Endothelial cell of umbilical vein (primary cell): ENCODE measurements at regions not wholly inside any gene's neighbourhood (a gene's known extent, or its start where the extent isn't known, plus 50 kb on each side); places are given as distances from the start of the nearest gene placed in this dataset.

Experiments used
- BruUV-seq: library from RNA; stranded (reverse); fragments of 400-500 nt; replicated peaks from 2 replicates; lab custom pipeline; 2021; lab: Mats Ljungman, UMichigan
- CTCF ChIA-PET: fragments of 300-600, 350-600 bp; sonication (Branson Sonifier 250); formaldehyde crosslinking; loops from one replicate; lab custom pipeline; 2021; ENCODE audit warnings: antibody characterized with exemption, inconsistent platforms; lab: Charles Lee
- POLR2A ChIA-PET: fragments of 300-600, 350-600 bp; sonication (Branson Sonifier 250); formaldehyde crosslinking; loops from one replicate; lab custom pipeline; 2021; ENCODE audit warnings: antibody characterized with exemption, inconsistent platforms; lab: Charles Lee
- DNase-seq: peaks from one replicate; pipeline ENCODE4 v3.0.0-alpha.2; 2011; ENCODE audit warnings: low read depth, low spot score
- FAIRE-seq: peaks from 2 replicates; lab custom pipeline; 2011; peaks lifted over from hg19 to GRCh38; lab: Jason Lieb, UNC
- H2AFZ ChIP-seq: 2 replicates; pipeline ENCODE4 v1.6.0; 2012; ENCODE audit warnings: low read depth, low read length, control low read depth, inconsistent platforms
- H3K27ac ChIP-seq: 2 replicates; pipeline ENCODE4 v1.5.1; 2011; ENCODE audit warnings: low read depth, mild to moderate bottlenecking, control low read depth, low read length, moderate library complexity; ENCODE audit not compliant: insufficient read depth
- H3K27me3 ChIP-seq, 2 experiments: 2 replicates each; pipeline versions ENCODE4 v1.6.0 to v1.6.1; 2011; ENCODE audit warnings: low read length in 2 of 2, mixed read lengths in 1 of 2; ENCODE audit not compliant: control insufficient read depth in 2 of 2, insufficient read depth in 2 of 2
- H3K36me3 ChIP-seq, 2 experiments: 2 replicates in 1 of 2; 3 replicates in 1 of 2; pipeline ENCODE4 v1.5.1; 2011; ENCODE audit warnings: low read length in 2 of 2, mild to moderate bottlenecking in 1 of 2, moderate library complexity in 1 of 2; ENCODE audit not compliant: control insufficient read depth in 2 of 2, insufficient read depth in 2 of 2; ENCODE audit errors: extremely low read depth in 1 of 2
- H3K4me1 ChIP-seq: 3 replicates; pipeline ENCODE4 v1.5.1; 2011; ENCODE audit warnings: mild to moderate bottlenecking, low read length; ENCODE audit not compliant: control insufficient read depth, insufficient read depth; ENCODE audit errors: extremely low read depth
- H3K4me2 ChIP-seq: 2 replicates; pipeline ENCODE4 v1.6.1; 2011; ENCODE audit warnings: low read length, control low read depth, mixed read lengths; ENCODE audit not compliant: insufficient read depth
- H3K4me3 ChIP-seq, 3 experiments: fragments of 200-600 bp in 1 of 3; sonication (generic), shearing (Covaris generic) in 1 of 3; replicated peaks in 1 of 3; 2 replicates each; pipeline ENCODE4 v1.5.1; 2011 to 2016; ENCODE audit warnings: control low read depth in 3 of 3, low read length in 3 of 3, mild to moderate bottlenecking in 2 of 3, inconsistent platforms in 1 of 3, low read depth in 1 of 3, moderate library complexity in 1 of 3; ENCODE audit not compliant: insufficient read depth in 1 of 3
- H3K79me2 ChIP-seq: 2 replicates; pipeline ENCODE4 v1.6.0; 2012; ENCODE audit warnings: low read length, inconsistent platforms; ENCODE audit not compliant: control insufficient read depth, insufficient read depth
- H3K9ac ChIP-seq: replicated peaks from 2 replicates; pipeline ENCODE3; 2011; ENCODE audit warnings: low read length, control low read depth; ENCODE audit not compliant: insufficient read depth; ENCODE audit errors: extremely low read depth
- H3K9me1 ChIP-seq: replicated peaks from 3 replicates; pipeline ENCODE4 v1.6.0; 2011; ENCODE audit warnings: mild to moderate bottlenecking, low read length; ENCODE audit not compliant: control insufficient read depth, insufficient read depth; ENCODE audit errors: extremely low read depth
- H3K9me3 ChIP-seq: replicated peaks from 2 replicates; pipeline ENCODE4 v1.5.1; 2012; ENCODE audit warnings: low read length, inconsistent platforms; ENCODE audit not compliant: control insufficient read depth, insufficient read depth
- H4K20me1 ChIP-seq: replicated peaks from 2 replicates; pipeline ENCODE3; 2011; ENCODE audit warnings: mild to moderate bottlenecking, low read length; ENCODE audit not compliant: control insufficient read depth, insufficient read depth; ENCODE audit errors: extremely low read depth
- CTCF ChIP-seq, 2 donors: IDR thresholded peaks; 1 replicate in 1 of 2; 2 replicates in 1 of 2; pipeline ENCODE4 v1.5.1; 2011; ENCODE audit warnings: low read length in 2 of 2, mild to moderate bottlenecking in 2 of 2, moderate library complexity in 2 of 2, control low read depth in 1 of 2, inconsistent platforms in 1 of 2, low read depth in 1 of 2; ENCODE audit not compliant: insufficient read depth in 1 of 2; ENCODE audit errors: extremely low read depth in 1 of 2
- EZH2 ChIP-seq: IDR thresholded peaks from 2 replicates; pipeline ENCODE4 v1.6.1; 2012; ENCODE audit warnings: borderline replicate concordance, low read depth, mild to moderate bottlenecking, moderate library complexity, low read length, inconsistent platforms; ENCODE audit not compliant: severe bottlenecking
- FOS ChIP-seq: IDR thresholded peaks from 2 replicates; pipeline ENCODE4 v1.6.1; 2011; ENCODE audit warnings: mild to moderate bottlenecking, low read length, moderate library complexity, borderline replicate concordance; ENCODE audit not compliant: insufficient read depth
- GATA2 ChIP-seq: IDR thresholded peaks from 2 replicates; pipeline ENCODE4 v1.7.0; 2011; ENCODE audit warnings: low read depth, mild to moderate bottlenecking, moderate library complexity, mixed read lengths, low read length; ENCODE audit not compliant: insufficient read length, insufficient read depth
- JUN ChIP-seq: IDR thresholded peaks from 2 replicates; pipeline ENCODE4 v1.6.1; 2011; ENCODE audit warnings: borderline replicate concordance, low read depth; ENCODE audit not compliant: insufficient read length, insufficient read depth
- MAX ChIP-seq: IDR thresholded peaks from 2 replicates; pipeline ENCODE4 v1.6.1; 2011; ENCODE audit not compliant: insufficient read depth, insufficient read length
- MYC ChIP-seq: IDR thresholded peaks from one replicate; pipeline ENCODE4 v1.6.1; 2011; ENCODE audit warnings: mild to moderate bottlenecking, low read depth, low read length
- POLR2A ChIP-seq: IDR thresholded peaks from 2 replicates; pipeline ENCODE4 v1.6.1; 2012; ENCODE audit warnings: low read depth, mild to moderate bottlenecking, control low read depth, low read length
- POLR2AphosphoS5 ChIP-seq: IDR thresholded peaks from 2 replicates; pipeline ENCODE4 v1.6.1; 2012; ENCODE audit warnings: low read depth, mild to moderate bottlenecking, control low read depth, low read length, moderate library complexity; ENCODE audit not compliant: insufficient read depth
- dilution Hi-C: fragments of 300-500 bp; cut with MboI; formaldehyde crosslinking; loops from one replicate; pipeline ENCODE4 v1.15.0; 2019; ENCODE audit warnings: low sequenced_read_pairs; ENCODE audit not compliant: extremely low pct_ligation_motif_present
- intact Hi-C: fragments of 100-400 bp; cut with micrococcal nuclease; formaldehyde crosslinking; loops from one replicate; pipeline ENCODE4 v1.10.0; 2022

- dilution Hi-C loops (no loop called here), intact Hi-C loops (no loop called here)
- H3K9ac ChIP-seq = no peak overlapping the region
- no peaks in the 10 kb centered on the region for H3K4me1 ChIP-seq
- FAIRE-seq (no peak), DNase-seq (no peak)
- ChIA-PET POLR2A (no interaction called here), CTCF (interaction anchor here (1.5 kb wide), 1 partner anchor 10 kb away, joined by 4 read pairs; no protein-coding TSS in a partner anchor)
- no peaks in the 10 kb centered on the region for H3K36me3 ChIP-seq
- TF ChIP-seq JUN = no peak
- no peak for TF ChIP-seq MYC
- TF ChIP-seq POLR2AphosphoS5 = no peak
- TF ChIP-seq FOS = no peak
- no peak for TF ChIP-seq POLR2A
- no peak for TF ChIP-seq CTCF (IDR thresholded peaks at IDR 0.05; ENCODE audit: extremely low read depth in 1 of 2, insufficient read depth in 1 of 2, low read depth in 1 of 2, low read length in 2 of 2)
- no peak for TF ChIP-seq EZH2
- TF ChIP-seq GATA2 = no peak
- no peak for TF ChIP-seq MAX
- H3K79me2 ChIP-seq = no peaks in the 10 kb centered on the region
- no peak overlapping the region for H2AFZ ChIP-seq
- H3K27ac ChIP-seq = no peak overlapping the region
- H3K27me3 ChIP-seq = no peaks in the 10 kb centered on the region
- H4K20me1 ChIP-seq = no peaks in the 10 kb centered on the region
- H3K9me3 ChIP-seq = no peaks in the 10 kb centered on the region
- no peaks in the 10 kb centered on the region for H3K9me1 ChIP-seq
- no peak overlapping the region for H3K4me2 ChIP-seq
- H3K4me3 ChIP-seq = no peak overlapping the region
- no TSS peak for BruUV-seq
These were observed 170.3 kb upstream of the BMP4 start for GRCh38 chr14:54126947-54127346.
